ENCODE measurements at regions not wholly inside any gene's neighbourhood (a gene's known extent, or its start where the extent isn't known, plus 50 kb on each side); places are given as distances from the start of the nearest gene placed in this dataset.

GRCh38 chrX:97666890-97667289, 783.2 kb downstream of the RPA4 start:
- H3K4me3 ChIP-seq = no peak overlapping the region
- intact Hi-C loops (cut with DNase I) = no loop called here
- ATAC-seq (no peak), DNase-seq (peak in 3 of 4 donors; percentile 16 to 46 (median 43))
- peaks cover 3% of the 10 kb centered on the region for H3K4me1 ChIP-seq
- no peaks in the 10 kb centered on the region for H3K36me3 ChIP-seq (replicated peaks in 1 of 2; ENCODE audit: insufficient read depth in 1 of 2, low read depth in 2 of 2)
- H3K27ac ChIP-seq = no peak overlapping the region
- WGBS, 2 donors = 23 to 42% methylated on average over 2 of the region's 2 CpGs
- no peak for TF ChIP-seq POLR2A (IDR thresholded peaks at IDR 0.05)
- TF ChIP-seq, protein P1, sequence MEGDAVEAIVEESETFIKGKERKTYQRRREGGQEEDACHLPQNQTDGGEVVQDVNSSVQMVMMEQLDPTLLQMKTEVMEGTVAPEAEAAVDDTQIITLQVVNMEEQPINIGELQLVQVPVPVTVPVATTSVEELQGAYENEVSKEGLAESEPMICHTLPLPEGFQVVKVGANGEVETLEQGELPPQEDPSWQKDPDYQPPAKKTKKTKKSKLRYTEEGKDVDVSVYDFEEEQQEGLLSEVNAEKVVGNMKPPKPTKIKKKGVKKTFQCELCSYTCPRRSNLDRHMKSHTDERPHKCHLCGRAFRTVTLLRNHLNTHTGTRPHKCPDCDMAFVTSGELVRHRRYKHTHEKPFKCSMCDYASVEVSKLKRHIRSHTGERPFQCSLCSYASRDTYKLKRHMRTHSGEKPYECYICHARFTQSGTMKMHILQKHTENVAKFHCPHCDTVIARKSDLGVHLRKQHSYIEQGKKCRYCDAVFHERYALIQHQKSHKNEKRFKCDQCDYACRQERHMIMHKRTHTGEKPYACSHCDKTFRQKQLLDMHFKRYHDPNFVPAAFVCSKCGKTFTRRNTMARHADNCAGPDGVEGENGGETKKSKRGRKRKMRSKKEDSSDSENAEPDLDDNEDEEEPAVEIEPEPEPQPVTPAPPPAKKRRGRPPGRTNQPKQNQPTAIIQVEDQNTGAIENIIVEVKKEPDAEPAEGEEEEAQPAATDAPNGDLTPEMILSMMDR (IDR thresholded peaks at IDR 0.05) = no peak
- no peaks in the 10 kb centered on the region for H3K27me3 ChIP-seq
- H3K9me3 ChIP-seq = no peaks in the 10 kb centered on the region

- Histone ChIP-seq H3K4me3 (no peak overlapping the region), H3K36me3 (replicated peaks in 1 of 2; ENCODE audit: insufficient read depth in 1 of 2, low read depth in 2 of 2) (no peaks in the 10 kb centered on the region), H3K27ac (no peak overlapping the region), H3K27me3 (no peaks in the 10 kb centered on the region), H3K4me1 (peaks cover 3% of the 10 kb centered on the region), H3K9me3 (no peaks in the 10 kb centered on the region)
- no peak for ATAC-seq
- TF ChIP-seq, protein P1 (IDR thresholded peaks at IDR 0.05) = no peak
- intact Hi-C loops (cut with DNase I) = no loop called here
- WGBS, 2 donors = 17 to 20% methylated on average over 2 of the region's 2 CpGs
- DNase-seq = no peak
Measured at GRCh38 chrX:97668126-97668525, 784.4 kb downstream of the RPA4 start.

GRCh38 chrX:97672138-97672537, 788.4 kb downstream of the RPA4 start:
- WGBS, 2 donors = 52 to 75% methylated on average over 2 to 5 of the region's 5 CpGs
- peak in 3 of 4 donors; percentile 1 to 46 (median 16) for DNase-seq

DNA sequence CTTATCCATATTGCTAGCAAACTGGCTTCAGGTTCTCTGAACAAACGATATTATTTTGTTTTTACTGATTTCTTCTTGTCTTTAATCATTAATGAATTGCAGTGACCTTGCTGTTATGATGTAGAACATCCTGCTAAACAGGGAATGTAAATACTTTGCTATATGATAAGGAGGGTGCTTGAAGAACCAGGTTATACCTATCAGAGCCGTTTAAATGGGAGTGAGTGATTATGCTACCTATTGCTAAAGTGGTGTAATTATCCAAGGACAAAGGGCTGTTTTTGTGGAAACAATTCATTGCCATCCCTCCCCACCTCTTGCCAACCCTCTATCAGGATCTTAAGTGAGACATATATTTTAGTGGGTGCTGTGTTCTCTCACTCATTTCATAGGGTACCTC, 788.9 kb downstream of the RPA4 start:
- Histone ChIP-seq H3K4me1 (peaks cover 2% of the 10 kb centered on the region), H3K27ac (no peak overlapping the region), H3K9me3 (no peaks in the 10 kb centered on the region), H3K27me3 (no peaks in the 10 kb centered on the region), H3K4me3 (no peak overlapping the region), H3K36me3 (replicated peaks in 1 of 2; ENCODE audit: insufficient read depth in 1 of 2, low read depth in 2 of 2) (no peaks in the 10 kb centered on the region)
- TF ChIP-seq POLR2A (IDR thresholded peaks at IDR 0.05) = no peak
- TF ChIP-seq, protein P1 (IDR thresholded peaks at IDR 0.05) = no peak
- intact Hi-C loops (cut with DNase I) = no loop called here
- ATAC-seq (no peak), DNase-seq (no peak)
- 10 to 21% methylated on average over 2 of the region's 2 CpGs for WGBS, 2 donors

More at GRCh38 chrX:97672138-97672537, 788.4 kb downstream of the RPA4 start:
- no peak for ATAC-seq
- intact Hi-C loops (cut with DNase I) = no loop called here
- Histone ChIP-seq H3K36me3 (replicated peaks in 1 of 2; ENCODE audit: insufficient read depth in 1 of 2, low read depth in 2 of 2) (no peaks in the 10 kb centered on the region), H3K27me3 (no peaks in the 10 kb centered on the region), H3K4me1 (peaks cover 3% of the 10 kb centered on the region), H3K9me3 (no peaks in the 10 kb centered on the region), H3K27ac (no peak overlapping the region), H3K4me3 (no peak overlapping the region)
- no peak for TF ChIP-seq POLR2A (IDR thresholded peaks at IDR 0.05)
- TF ChIP-seq, protein P1 (IDR thresholded peaks at IDR 0.05) = no peak

- 97 to 100% methylated on average over 5 of the region's 5 CpGs for WGBS, 2 donors
- no peak for TF ChIP-seq POLR2A (IDR thresholded peaks at IDR 0.05)
- TF ChIP-seq, protein P1 (IDR thresholded peaks at IDR 0.05) = no peak
- H3K27me3 ChIP-seq = no peaks in the 10 kb centered on the region
- H3K9me3 ChIP-seq = no peaks in the 10 kb centered on the region
- no peak for ATAC-seq
- no peak overlapping the region for H3K4me3 ChIP-seq
- no peaks in the 10 kb centered on the region for H3K4me1 ChIP-seq
- H3K36me3 ChIP-seq (replicated peaks in 1 of 2; ENCODE audit: insufficient read depth in 1 of 2, low read depth in 2 of 2) = no peaks in the 10 kb centered on the region
- no peak for DNase-seq
- no peak overlapping the region for H3K27ac ChIP-seq
- intact Hi-C loops (cut with DNase I) = no loop called here
Measured at GRCh38 chrX:97673135-97673534, 789.4 kb downstream of the RPA4 start.
